Endothelial cell of umbilical vein (primary cell): ENCODE measurements at regions not wholly inside any gene's neighbourhood (a gene's known extent, or its start where the extent isn't known, plus 50 kb on each side); places are given as distances from the start of the nearest gene placed in this dataset.

ENCODE experiments used
- BruUV-seq: library from RNA; stranded (reverse); fragments of 400-500 nt; replicated peaks from 2 replicates; lab custom pipeline; 2021; lab: Mats Ljungman, UMichigan
- CTCF ChIA-PET: fragments of 300-600, 350-600 bp; sonication (Branson Sonifier 250); formaldehyde crosslinking; loops from one replicate; lab custom pipeline; 2021; ENCODE audit warnings: antibody characterized with exemption, inconsistent platforms; lab: Charles Lee
- POLR2A ChIA-PET: fragments of 300-600, 350-600 bp; sonication (Branson Sonifier 250); formaldehyde crosslinking; loops from one replicate; lab custom pipeline; 2021; ENCODE audit warnings: antibody characterized with exemption, inconsistent platforms; lab: Charles Lee
- DNase-seq: peaks from one replicate; pipeline ENCODE4 v3.0.0-alpha.2; 2011; ENCODE audit warnings: low read depth, low spot score
- FAIRE-seq: peaks from 2 replicates; lab custom pipeline; 2011; peaks lifted over from hg19 to GRCh38; lab: Jason Lieb, UNC
- H2AFZ ChIP-seq: 2 replicates; pipeline ENCODE4 v1.6.0; 2012; ENCODE audit warnings: low read depth, low read length, control low read depth, inconsistent platforms
- H3K27ac ChIP-seq: 2 replicates; pipeline ENCODE4 v1.5.1; 2011; ENCODE audit warnings: low read depth, mild to moderate bottlenecking, control low read depth, low read length, moderate library complexity; ENCODE audit not compliant: insufficient read depth
- H3K27me3 ChIP-seq, 2 experiments: 2 replicates each; pipeline versions ENCODE4 v1.6.0 to v1.6.1; 2011; ENCODE audit warnings: low read length in 2 of 2, mixed read lengths in 1 of 2; ENCODE audit not compliant: control insufficient read depth in 2 of 2, insufficient read depth in 2 of 2
- H3K36me3 ChIP-seq, 2 experiments: 2 replicates in 1 of 2; 3 replicates in 1 of 2; pipeline ENCODE4 v1.5.1; 2011; ENCODE audit warnings: low read length in 2 of 2, mild to moderate bottlenecking in 1 of 2, moderate library complexity in 1 of 2; ENCODE audit not compliant: control insufficient read depth in 2 of 2, insufficient read depth in 2 of 2; ENCODE audit errors: extremely low read depth in 1 of 2
- H3K4me1 ChIP-seq: 3 replicates; pipeline ENCODE4 v1.5.1; 2011; ENCODE audit warnings: mild to moderate bottlenecking, low read length; ENCODE audit not compliant: control insufficient read depth, insufficient read depth; ENCODE audit errors: extremely low read depth
- H3K4me2 ChIP-seq: 2 replicates; pipeline ENCODE4 v1.6.1; 2011; ENCODE audit warnings: low read length, control low read depth, mixed read lengths; ENCODE audit not compliant: insufficient read depth
- H3K4me3 ChIP-seq, 3 experiments: fragments of 200-600 bp in 1 of 3; sonication (generic), shearing (Covaris generic) in 1 of 3; replicated peaks in 1 of 3; 2 replicates each; pipeline ENCODE4 v1.5.1; 2011 to 2016; ENCODE audit warnings: control low read depth in 3 of 3, low read length in 3 of 3, mild to moderate bottlenecking in 2 of 3, inconsistent platforms in 1 of 3, low read depth in 1 of 3, moderate library complexity in 1 of 3; ENCODE audit not compliant: insufficient read depth in 1 of 3
- H3K79me2 ChIP-seq: 2 replicates; pipeline ENCODE4 v1.6.0; 2012; ENCODE audit warnings: low read length, inconsistent platforms; ENCODE audit not compliant: control insufficient read depth, insufficient read depth
- H3K9ac ChIP-seq: replicated peaks from 2 replicates; pipeline ENCODE3; 2011; ENCODE audit warnings: low read length, control low read depth; ENCODE audit not compliant: insufficient read depth; ENCODE audit errors: extremely low read depth
- H3K9me1 ChIP-seq: replicated peaks from 3 replicates; pipeline ENCODE4 v1.6.0; 2011; ENCODE audit warnings: mild to moderate bottlenecking, low read length; ENCODE audit not compliant: control insufficient read depth, insufficient read depth; ENCODE audit errors: extremely low read depth
- H3K9me3 ChIP-seq: replicated peaks from 2 replicates; pipeline ENCODE4 v1.5.1; 2012; ENCODE audit warnings: low read length, inconsistent platforms; ENCODE audit not compliant: control insufficient read depth, insufficient read depth
- H4K20me1 ChIP-seq: replicated peaks from 2 replicates; pipeline ENCODE3; 2011; ENCODE audit warnings: mild to moderate bottlenecking, low read length; ENCODE audit not compliant: control insufficient read depth, insufficient read depth; ENCODE audit errors: extremely low read depth
- CTCF ChIP-seq, 2 donors: IDR thresholded peaks; 1 replicate in 1 of 2; 2 replicates in 1 of 2; pipeline ENCODE4 v1.5.1; 2011; ENCODE audit warnings: low read length in 2 of 2, mild to moderate bottlenecking in 2 of 2, moderate library complexity in 2 of 2, control low read depth in 1 of 2, inconsistent platforms in 1 of 2, low read depth in 1 of 2; ENCODE audit not compliant: insufficient read depth in 1 of 2; ENCODE audit errors: extremely low read depth in 1 of 2
- EZH2 ChIP-seq: IDR thresholded peaks from 2 replicates; pipeline ENCODE4 v1.6.1; 2012; ENCODE audit warnings: borderline replicate concordance, low read depth, mild to moderate bottlenecking, moderate library complexity, low read length, inconsistent platforms; ENCODE audit not compliant: severe bottlenecking
- FOS ChIP-seq: IDR thresholded peaks from 2 replicates; pipeline ENCODE4 v1.6.1; 2011; ENCODE audit warnings: mild to moderate bottlenecking, low read length, moderate library complexity, borderline replicate concordance; ENCODE audit not compliant: insufficient read depth
- GATA2 ChIP-seq: IDR thresholded peaks from 2 replicates; pipeline ENCODE4 v1.7.0; 2011; ENCODE audit warnings: low read depth, mild to moderate bottlenecking, moderate library complexity, mixed read lengths, low read length; ENCODE audit not compliant: insufficient read length, insufficient read depth
- JUN ChIP-seq: IDR thresholded peaks from 2 replicates; pipeline ENCODE4 v1.6.1; 2011; ENCODE audit warnings: borderline replicate concordance, low read depth; ENCODE audit not compliant: insufficient read length, insufficient read depth
- MAX ChIP-seq: IDR thresholded peaks from 2 replicates; pipeline ENCODE4 v1.6.1; 2011; ENCODE audit not compliant: insufficient read depth, insufficient read length
- MYC ChIP-seq: IDR thresholded peaks from one replicate; pipeline ENCODE4 v1.6.1; 2011; ENCODE audit warnings: mild to moderate bottlenecking, low read depth, low read length
- dilution Hi-C: fragments of 300-500 bp; cut with MboI; formaldehyde crosslinking; loops from one replicate; pipeline ENCODE4 v1.15.0; 2019; ENCODE audit warnings: low sequenced_read_pairs; ENCODE audit not compliant: extremely low pct_ligation_motif_present
- intact Hi-C: fragments of 100-400 bp; cut with micrococcal nuclease; formaldehyde crosslinking; loops from one replicate; pipeline ENCODE4 v1.10.0; 2022

GRCh38 chr2:118319271-118319684, 231.0 kb downstream of the INSIG2 start:
- no peak overlapping the region for H3K4me3 ChIP-seq
- CTCF ChIA-PET = interaction anchor here (1.0 kb wide), 1 partner anchor 12 kb away, joined by 3 read pairs; no protein-coding TSS in a partner anchor
- POLR2A ChIA-PET = no interaction called here
- H3K36me3 ChIP-seq = no peaks in the 10 kb centered on the region
- no peak for TF ChIP-seq CTCF (IDR thresholded peaks at IDR 0.05; ENCODE audit: extremely low read depth in 1 of 2, insufficient read depth in 1 of 2, low read depth in 1 of 2, low read length in 2 of 2)
- TF ChIP-seq EZH2 = no peak
- no peak for TF ChIP-seq JUN
- no peak for TF ChIP-seq GATA2
- no peak for TF ChIP-seq FOS
- no peak for TF ChIP-seq MAX
- no peak for TF ChIP-seq MYC
- FAIRE-seq = no peak
- H3K9ac ChIP-seq = no peak overlapping the region
- dilution Hi-C loops = no loop called here
- H2AFZ ChIP-seq = no peak overlapping the region
- no peaks in the 10 kb centered on the region for H3K79me2 ChIP-seq
- no TSS peak for BruUV-seq
- intact Hi-C loops = no loop called here
- no peaks in the 10 kb centered on the region for H4K20me1 ChIP-seq
- no peak overlapping the region for H3K27ac ChIP-seq
- no peaks in the 10 kb centered on the region for H3K27me3 ChIP-seq
- H3K4me2 ChIP-seq = no peak overlapping the region
- H3K9me3 ChIP-seq = no peaks in the 10 kb centered on the region
- DNase-seq = no peak
- no peaks in the 10 kb centered on the region for H3K9me1 ChIP-seq
- H3K4me1 ChIP-seq = no peaks in the 10 kb centered on the region
